GM12875 (cell line): ENCODE measurements at regions not wholly inside any gene's neighbourhood (a gene's known extent, or its start where the extent isn't known, plus 50 kb on each side); places are given as distances from the start of the nearest gene placed in this dataset.

ENCODE experiments used
- H3K4me3 ChIP-seq: one replicate; pipeline ENCODE4 v1.5.1; 2011; ENCODE audit warnings: low read depth, low read length, control low read depth
- TF ChIP-seq, protein P1 (sequence below): IDR thresholded peaks from 2 replicates; pipeline ENCODE4 v1.5.1; 2011; ENCODE audit warnings: low read depth, mild to moderate bottlenecking, control low read depth, inconsistent platforms, low read length, moderate library complexity, borderline replicate concordance; ENCODE audit not compliant: insufficient read depth

DNA sequence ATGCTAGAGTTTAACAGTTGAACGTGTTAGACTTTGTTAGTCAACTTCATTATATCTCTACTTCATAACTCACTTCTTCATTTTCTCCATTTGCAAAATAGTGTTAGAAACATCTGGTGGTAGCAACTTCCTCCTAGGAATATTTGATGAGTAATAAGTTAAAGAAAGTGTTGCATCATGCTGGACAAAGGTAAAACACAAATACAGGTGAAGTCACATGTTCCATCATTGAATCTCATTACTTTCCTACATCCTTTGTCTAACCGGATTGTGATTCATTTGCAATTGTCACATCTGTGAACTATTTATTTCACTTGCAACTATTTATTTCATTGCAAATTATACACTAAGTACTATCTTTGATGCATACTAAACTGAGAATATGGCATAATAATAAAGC is 186.5 kb downstream of the TUSC7 start:
- no peak overlapping the region for H3K4me3 ChIP-seq
- TF ChIP-seq, protein P1, sequence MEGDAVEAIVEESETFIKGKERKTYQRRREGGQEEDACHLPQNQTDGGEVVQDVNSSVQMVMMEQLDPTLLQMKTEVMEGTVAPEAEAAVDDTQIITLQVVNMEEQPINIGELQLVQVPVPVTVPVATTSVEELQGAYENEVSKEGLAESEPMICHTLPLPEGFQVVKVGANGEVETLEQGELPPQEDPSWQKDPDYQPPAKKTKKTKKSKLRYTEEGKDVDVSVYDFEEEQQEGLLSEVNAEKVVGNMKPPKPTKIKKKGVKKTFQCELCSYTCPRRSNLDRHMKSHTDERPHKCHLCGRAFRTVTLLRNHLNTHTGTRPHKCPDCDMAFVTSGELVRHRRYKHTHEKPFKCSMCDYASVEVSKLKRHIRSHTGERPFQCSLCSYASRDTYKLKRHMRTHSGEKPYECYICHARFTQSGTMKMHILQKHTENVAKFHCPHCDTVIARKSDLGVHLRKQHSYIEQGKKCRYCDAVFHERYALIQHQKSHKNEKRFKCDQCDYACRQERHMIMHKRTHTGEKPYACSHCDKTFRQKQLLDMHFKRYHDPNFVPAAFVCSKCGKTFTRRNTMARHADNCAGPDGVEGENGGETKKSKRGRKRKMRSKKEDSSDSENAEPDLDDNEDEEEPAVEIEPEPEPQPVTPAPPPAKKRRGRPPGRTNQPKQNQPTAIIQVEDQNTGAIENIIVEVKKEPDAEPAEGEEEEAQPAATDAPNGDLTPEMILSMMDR: no peak

DNA sequence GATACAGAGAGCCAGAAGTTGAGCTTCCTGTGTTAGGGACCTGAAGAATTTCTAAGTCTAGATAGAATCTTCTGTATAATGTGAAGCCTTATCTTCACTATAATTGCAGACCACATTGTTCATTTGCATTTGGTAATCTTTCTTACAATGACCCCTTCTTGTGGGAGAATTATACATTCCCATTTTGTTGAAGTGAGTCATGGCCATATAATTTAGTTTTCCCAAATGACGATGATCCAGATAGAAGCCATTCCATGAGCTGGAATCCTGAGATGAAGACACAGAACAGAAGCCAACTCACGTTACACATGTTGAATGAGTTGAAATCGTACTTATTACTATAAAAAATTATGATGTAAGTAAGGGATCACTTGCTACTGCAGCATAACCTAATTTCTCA is 187.8 kb downstream of the TUSC7 start:
- no peak overlapping the region for H3K4me3 ChIP-seq
- TF ChIP-seq, protein P1: no peak

DNA sequence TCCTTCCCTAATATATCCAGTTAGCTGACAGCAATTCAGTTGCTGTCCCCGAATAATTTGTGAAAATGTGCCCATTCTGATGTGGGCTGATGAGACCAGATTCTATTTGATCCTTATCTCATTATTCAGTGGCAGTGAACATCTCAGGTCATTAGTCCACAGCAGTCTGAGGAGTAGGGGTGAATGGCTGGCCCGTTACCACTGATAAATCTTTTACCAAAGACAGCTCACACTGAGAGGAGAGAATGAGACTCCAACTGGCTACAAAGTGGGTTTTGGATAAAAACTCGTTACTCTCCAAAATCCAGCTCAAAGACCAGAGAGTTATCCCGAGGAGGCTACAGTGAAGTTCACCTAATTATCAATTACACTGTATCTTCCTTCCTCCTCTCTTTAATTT is 189.7 kb downstream of the TUSC7 start:
- H3K4me3 ChIP-seq: no peak overlapping the region
- TF ChIP-seq, protein P1: no peak

DNA sequence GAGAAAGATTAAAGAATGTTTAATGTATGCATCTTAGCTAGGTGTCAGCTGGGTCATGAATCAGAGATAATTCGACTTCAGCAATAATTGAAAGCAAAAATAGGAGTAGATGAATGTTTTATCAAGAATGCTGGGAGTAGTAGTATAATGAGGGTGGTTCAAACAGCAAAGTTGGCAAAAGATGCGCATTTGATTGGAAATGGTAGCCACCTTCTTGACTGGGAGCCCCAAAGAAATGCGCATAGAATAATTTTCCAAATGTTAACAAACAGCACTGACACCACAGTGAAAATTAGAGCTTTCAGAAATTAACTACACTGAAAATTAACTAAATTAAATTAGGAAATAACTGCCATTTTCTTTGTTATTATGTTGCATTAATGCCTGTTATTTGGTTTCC is 195.8 kb downstream of the TUSC7 start:
- no peak overlapping the region for H3K4me3 ChIP-seq
- TF ChIP-seq, protein P1: no peak

DNA sequence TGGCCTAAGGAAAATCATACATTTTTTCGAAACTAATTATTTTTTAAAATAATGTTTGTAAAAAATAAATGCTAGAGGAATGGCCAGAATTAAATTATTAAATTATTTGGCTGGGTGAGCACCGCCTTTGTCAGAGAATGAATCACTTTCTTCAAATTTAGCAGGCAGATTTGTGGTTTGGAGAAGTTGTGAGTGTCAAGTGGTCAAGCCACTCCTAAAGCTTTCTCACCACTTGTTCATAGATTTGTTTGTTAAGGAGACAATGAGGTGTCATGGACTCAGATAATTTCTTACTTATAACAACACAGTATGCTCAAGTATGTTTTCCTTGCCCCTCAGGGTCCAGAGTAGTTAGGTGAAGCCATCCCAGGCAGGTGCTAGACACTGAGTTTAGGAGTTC is 196.2 kb downstream of the TUSC7 start:
- TF ChIP-seq, protein P1: no peak
- no peak overlapping the region for H3K4me3 ChIP-seq

DNA sequence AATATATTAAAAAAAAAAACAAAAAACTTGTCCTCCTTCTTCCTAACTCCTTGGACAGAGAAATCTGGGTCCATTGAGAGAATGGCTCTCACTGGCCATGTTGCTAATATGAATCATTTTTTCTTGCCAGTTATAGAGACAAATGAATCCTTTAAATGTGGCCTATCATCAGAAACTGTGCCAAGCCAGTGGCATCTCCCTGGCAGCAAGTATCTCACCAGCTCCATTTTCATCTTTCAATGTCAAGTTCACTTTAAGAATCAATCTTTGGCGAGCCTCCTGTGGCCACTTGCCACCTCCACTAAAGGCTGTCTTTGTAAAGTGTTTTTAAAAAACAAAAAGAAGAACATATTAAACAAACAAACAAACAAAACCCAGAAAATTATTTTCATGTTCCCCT is 202.5 kb downstream of the TUSC7 start:
- TF ChIP-seq, protein P1: no peak
- no peak overlapping the region for H3K4me3 ChIP-seq

DNA sequence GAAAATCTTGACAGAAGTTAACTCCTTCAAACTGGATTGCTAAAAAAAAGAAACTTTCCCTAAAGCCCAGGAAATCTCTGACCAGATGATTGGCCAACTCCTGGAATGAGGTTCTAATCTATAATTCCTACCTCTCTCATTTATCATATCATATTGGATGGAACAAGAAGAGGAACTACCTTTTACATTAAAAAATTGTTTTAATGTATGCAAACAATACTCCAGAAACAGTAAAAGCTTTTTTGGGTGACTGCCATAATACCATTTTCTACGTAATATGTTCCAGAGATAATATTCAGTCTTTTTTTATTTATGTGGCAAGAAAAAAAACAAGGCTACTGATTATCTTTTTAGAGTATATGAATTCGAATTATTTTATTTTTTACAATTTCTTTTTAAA is 204.4 kb downstream of the TUSC7 start:
- no peak overlapping the region for H3K4me3 ChIP-seq
- TF ChIP-seq, protein P1: no peak
